WTC11 (cell line): ENCODE measurements at regions not wholly inside any gene's neighbourhood (a gene's known extent, or its start where the extent isn't known, plus 50 kb on each side); places are given as distances from the start of the nearest gene placed in this dataset.

ENCODE experiments used
- ATAC-seq: fragments of 200-7000 bp; cut with Tn5 transposase; 2 replicates; pipeline ENCODE4 v1.10.0; 2021; ENCODE audit warnings: mild to moderate bottlenecking, moderate library complexity
- CTCF ChIA-PET: fragments of 300-600 bp; sonication (Branson Sonifier 250); formaldehyde crosslinking; loops from one replicate; lab custom pipeline; 2021; ENCODE audit warnings: antibody characterized with exemption; lab: Charles Lee
- POLR2A ChIA-PET: fragments of 350-600 bp; sonication (Branson Sonifier 250); formaldehyde crosslinking; loops from one replicate; lab custom pipeline; 2021; ENCODE audit warnings: antibody characterized with exemption; lab: Charles Lee
- DNase-seq: peaks from one replicate; pipeline ENCODE4 v3.0.0; 2021; ENCODE audit warnings: low spot score
- H3K27ac Mint-ChIP-seq: 2 replicates; pipeline ENCODE4 v1.8.0; 2021; ENCODE audit warnings: mixed read lengths
- H3K27me3 Mint-ChIP-seq: 2 replicates; pipeline ENCODE4 v1.8.0; 2021; ENCODE audit warnings: low read depth, mild to moderate bottlenecking, moderate library complexity, mixed read lengths
- H3K36me3 Mint-ChIP-seq: 2 replicates; pipeline ENCODE4 v1.8.0; 2021; ENCODE audit warnings: mixed read lengths
- H3K4me1 Mint-ChIP-seq: 2 replicates; pipeline ENCODE4 v1.8.0; 2022; ENCODE audit warnings: mixed read lengths
- H3K4me3 Mint-ChIP-seq: 2 replicates; pipeline ENCODE4 v1.8.0; 2021; ENCODE audit warnings: mild to moderate bottlenecking, moderate library complexity, mixed read lengths
- H3K9me3 Mint-ChIP-seq: 2 replicates; pipeline ENCODE4 v1.8.0; 2021; ENCODE audit warnings: mixed read lengths
- ATF1 ChIP-seq: sonication (generic); formaldehyde crosslinking; IDR thresholded peaks from 2 replicates; pipeline ENCODE4 v1.8.1; 2023; ENCODE audit warnings: mild to moderate bottlenecking, moderate library complexity, missing genetic modification reagents
- CREM ChIP-seq: sonication (generic); formaldehyde crosslinking; IDR thresholded peaks from 2 replicates; pipeline ENCODE4 v1.8.1; 2022; ENCODE audit warnings: mild to moderate bottlenecking, missing genetic modification reagents, moderate library complexity
- GRHL2 ChIP-seq: fragments of 250-450 bp; sonication (Bioruptor Pico); IDR thresholded peaks from 2 replicates; pipeline ENCODE4 v1.8.0; 2022; ENCODE audit warnings: mild to moderate bottlenecking, moderate library complexity; ENCODE audit not compliant: insufficient replicate concordance, severe bottlenecking
- JUN ChIP-seq: sonication (generic); formaldehyde crosslinking; IDR thresholded peaks from 2 replicates; pipeline ENCODE4 v1.8.0; 2023; ENCODE audit warnings: mild to moderate bottlenecking, missing genetic modification reagents
- NR2C2 ChIP-seq: sonication (generic); formaldehyde crosslinking; IDR thresholded peaks from 2 replicates; pipeline ENCODE4 v1.8.0; 2022; ENCODE audit warnings: mild to moderate bottlenecking, missing genetic modification reagents
- OVOL2 ChIP-seq: fragments of 250-450 bp; sonication (Bioruptor Pico); IDR thresholded peaks from 2 replicates; pipeline ENCODE4 v1.9.0; 2021; ENCODE audit warnings: mild to moderate bottlenecking, borderline replicate concordance
- RORB ChIP-seq: fragments of 250-450 bp; sonication (Bioruptor Pico); IDR thresholded peaks from 2 replicates; pipeline ENCODE4 v1.9.0; 2021; ENCODE audit warnings: mild to moderate bottlenecking
- SP1 ChIP-seq: sonication (generic); formaldehyde crosslinking; conservative IDR thresholded peaks from 2 replicates; pipeline ENCODE4 v1.8.1; 2022; ENCODE audit warnings: missing genetic modification reagents
- TCF7 ChIP-seq: sonication (generic); formaldehyde crosslinking; IDR thresholded peaks from 2 replicates; pipeline ENCODE4 v1.8.0; 2022; ENCODE audit warnings: mild to moderate bottlenecking, low read depth, missing genetic modification reagents, moderate library complexity
- TEAD1 ChIP-seq: sonication (generic); formaldehyde crosslinking; IDR thresholded peaks from 2 replicates; pipeline ENCODE4 v1.8.0; 2022; ENCODE audit warnings: mild to moderate bottlenecking, missing genetic modification reagents
- ZNF263 ChIP-seq: sonication (generic); formaldehyde crosslinking; IDR thresholded peaks from 2 replicates; pipeline ENCODE4 v1.8.1; 2022; ENCODE audit warnings: low read depth, mild to moderate bottlenecking, moderate library complexity, missing genetic modification reagents
- TF ChIP-seq, protein P1 (sequence below): sonication (generic); formaldehyde crosslinking; IDR thresholded peaks from 2 replicates; pipeline ENCODE4 v1.8.0; 2023; ENCODE audit warnings: missing genetic modification reagents
- TF ChIP-seq, protein P2 (sequence below): sonication (generic); formaldehyde crosslinking; IDR thresholded peaks from 2 replicates; pipeline ENCODE4 v1.8.1; 2023; ENCODE audit warnings: mild to moderate bottlenecking, missing genetic modification reagents, borderline replicate concordance
- TF ChIP-seq, protein P3 (sequence below): fragments of 250-450 bp; sonication (Bioruptor Pico); IDR thresholded peaks from 2 replicates; pipeline ENCODE4 v1.9.0; 2021; ENCODE audit warnings: mild to moderate bottlenecking
- TF ChIP-seq, protein P4 (sequence below): sonication (generic); formaldehyde crosslinking; IDR thresholded peaks from 2 replicates; pipeline ENCODE4 v1.8.1; 2022; ENCODE audit warnings: mild to moderate bottlenecking, moderate library complexity, missing genetic modification reagents
- TF ChIP-seq, protein P5 (sequence below): sonication (generic); formaldehyde crosslinking; IDR thresholded peaks from 2 replicates; pipeline ENCODE4 v1.8.1; 2022; ENCODE audit warnings: mild to moderate bottlenecking, missing genetic modification reagents, moderate library complexity, borderline replicate concordance
- TF ChIP-seq, protein P6 (sequence below): sonication (generic); formaldehyde crosslinking; IDR thresholded peaks from 2 replicates; pipeline ENCODE4 v1.8.0; 2023; ENCODE audit warnings: mild to moderate bottlenecking, missing genetic modification reagents
- TF ChIP-seq, protein P7 (sequence below): fragments of 200-600 bp; IDR thresholded peaks from 2 replicates; pipeline ENCODE4 v1.8.0; 2022; ENCODE audit warnings: antibody characterized with exemption

DNA sequence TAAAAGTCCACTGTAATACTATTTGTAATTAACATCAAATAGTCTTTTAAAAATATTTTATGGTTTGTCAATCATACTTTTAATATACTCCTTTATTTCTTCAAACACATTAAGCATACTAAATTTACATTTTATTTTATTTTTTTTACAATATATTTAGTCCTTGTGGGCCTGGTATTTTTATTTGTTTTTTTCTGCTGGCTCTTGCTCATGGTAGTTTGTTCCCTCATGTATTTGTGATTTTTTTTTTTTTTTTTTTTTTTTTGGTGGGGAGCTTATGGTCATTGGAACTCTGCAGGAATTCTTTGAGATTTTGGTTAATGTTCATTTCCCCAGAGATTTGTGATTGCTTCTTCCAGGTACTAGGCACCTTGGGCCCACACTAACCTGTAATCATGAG, 185.5 kb downstream of the PDGFRA start:
- Mint-ChIP-seq H3K4me1 (peaks cover 22% of the 10 kb centered on the region), H3K27me3 (no peaks in the 10 kb centered on the region), H3K9me3 (peaks cover 36% of the 10 kb centered on the region), H3K4me3 (no peak overlapping the region), H3K27ac (no peak overlapping the region), H3K36me3 (peaks cover 13% of the 10 kb centered on the region)
- DNase-seq (no peak), ATAC-seq (no peak)
- ChIA-PET CTCF (no interaction called here), POLR2A (no interaction called here)
- TF ChIP-seq ATF1 (CRISPR knock-in tag), result no peak
- TF ChIP-seq TEAD1, result no peak
- TF ChIP-seq, protein P1, sequence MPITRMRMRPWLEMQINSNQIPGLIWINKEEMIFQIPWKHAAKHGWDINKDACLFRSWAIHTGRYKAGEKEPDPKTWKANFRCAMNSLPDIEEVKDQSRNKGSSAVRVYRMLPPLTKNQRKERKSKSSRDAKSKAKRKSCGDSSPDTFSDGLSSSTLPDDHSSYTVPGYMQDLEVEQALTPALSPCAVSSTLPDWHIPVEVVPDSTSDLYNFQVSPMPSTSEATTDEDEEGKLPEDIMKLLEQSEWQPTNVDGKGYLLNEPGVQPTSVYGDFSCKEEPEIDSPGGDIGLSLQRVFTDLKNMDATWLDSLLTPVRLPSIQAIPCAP (CRISPR knock-in tag), result no peak
- no peak for TF ChIP-seq OVOL2 (CRISPR knock-in tag)
- TF ChIP-seq, protein P2, sequence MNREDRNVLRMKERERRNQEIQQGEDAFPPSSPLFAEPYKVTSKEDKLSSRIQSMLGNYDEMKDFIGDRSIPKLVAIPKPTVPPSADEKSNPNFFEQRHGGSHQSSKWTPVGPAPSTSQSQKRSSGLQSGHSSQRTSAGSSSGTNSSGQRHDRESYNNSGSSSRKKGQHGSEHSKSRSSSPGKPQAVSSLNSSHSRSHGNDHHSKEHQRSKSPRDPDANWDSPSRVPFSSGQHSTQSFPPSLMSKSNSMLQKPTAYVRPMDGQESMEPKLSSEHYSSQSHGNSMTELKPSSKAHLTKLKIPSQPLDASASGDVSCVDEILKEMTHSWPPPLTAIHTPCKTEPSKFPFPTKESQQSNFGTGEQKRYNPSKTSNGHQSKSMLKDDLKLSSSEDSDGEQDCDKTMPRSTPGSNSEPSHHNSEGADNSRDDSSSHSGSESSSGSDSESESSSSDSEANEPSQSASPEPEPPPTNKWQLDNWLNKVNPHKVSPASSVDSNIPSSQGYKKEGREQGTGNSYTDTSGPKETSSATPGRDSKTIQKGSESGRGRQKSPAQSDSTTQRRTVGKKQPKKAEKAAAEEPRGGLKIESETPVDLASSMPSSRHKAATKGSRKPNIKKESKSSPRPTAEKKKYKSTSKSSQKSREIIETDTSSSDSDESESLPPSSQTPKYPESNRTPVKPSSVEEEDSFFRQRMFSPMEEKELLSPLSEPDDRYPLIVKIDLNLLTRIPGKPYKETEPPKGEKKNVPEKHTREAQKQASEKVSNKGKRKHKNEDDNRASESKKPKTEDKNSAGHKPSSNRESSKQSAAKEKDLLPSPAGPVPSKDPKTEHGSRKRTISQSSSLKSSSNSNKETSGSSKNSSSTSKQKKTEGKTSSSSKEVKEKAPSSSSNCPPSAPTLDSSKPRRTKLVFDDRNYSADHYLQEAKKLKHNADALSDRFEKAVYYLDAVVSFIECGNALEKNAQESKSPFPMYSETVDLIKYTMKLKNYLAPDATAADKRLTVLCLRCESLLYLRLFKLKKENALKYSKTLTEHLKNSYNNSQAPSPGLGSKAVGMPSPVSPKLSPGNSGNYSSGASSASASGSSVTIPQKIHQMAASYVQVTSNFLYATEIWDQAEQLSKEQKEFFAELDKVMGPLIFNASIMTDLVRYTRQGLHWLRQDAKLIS, result no peak

DNA sequence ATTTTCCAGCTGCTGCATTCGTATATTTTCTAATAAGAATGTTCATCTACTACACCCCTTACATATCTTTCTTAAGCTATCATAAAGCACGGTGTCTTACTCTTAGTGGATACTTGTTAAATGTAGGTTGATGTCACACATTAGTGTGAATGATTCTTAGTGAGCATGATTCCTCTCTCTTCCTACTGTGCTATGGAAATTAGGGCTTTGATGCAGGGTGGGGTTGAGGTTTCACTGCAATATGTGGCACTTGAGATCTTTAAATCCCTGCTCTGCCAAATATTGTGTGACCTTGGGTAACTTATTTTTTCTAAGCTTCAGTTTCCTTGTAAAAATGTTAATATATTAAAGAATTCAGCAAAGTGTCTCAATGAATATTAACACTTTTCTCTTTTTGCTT, 188.4 kb downstream of the PDGFRA start:
- Mint-ChIP-seq H3K36me3 (peaks cover 30% of the 10 kb centered on the region), H3K9me3 (peaks cover 54% of the 10 kb centered on the region), H3K4me1 (peaks cover 16% of the 10 kb centered on the region), H3K27me3 (no peaks in the 10 kb centered on the region), H3K27ac (no peak overlapping the region), H3K4me3 (no peak overlapping the region)
- no peak for DNase-seq
- TF ChIP-seq CREM (CRISPR knock-in tag) (no peak), TCF7 (CRISPR knock-in tag) (no peak), ZNF263 (CRISPR knock-in tag) (no peak), SP1 (CRISPR knock-in tag) (no peak), JUN (CRISPR knock-in tag) (no peak), NR2C2 (CRISPR knock-in tag) (no peak), RORB (CRISPR knock-in tag) (no peak), TEAD1 (no peak), GRHL2 (CRISPR knock-in tag) (no peak)
- TF ChIP-seq, protein P3, sequence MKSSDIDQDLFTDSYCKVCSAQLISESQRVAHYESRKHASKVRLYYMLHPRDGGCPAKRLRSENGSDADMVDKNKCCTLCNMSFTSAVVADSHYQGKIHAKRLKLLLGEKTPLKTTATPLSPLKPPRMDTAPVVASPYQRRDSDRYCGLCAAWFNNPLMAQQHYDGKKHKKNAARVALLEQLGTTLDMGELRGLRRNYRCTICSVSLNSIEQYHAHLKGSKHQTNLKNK (CRISPR knock-in tag), result no peak
- TF ChIP-seq, protein P4, sequence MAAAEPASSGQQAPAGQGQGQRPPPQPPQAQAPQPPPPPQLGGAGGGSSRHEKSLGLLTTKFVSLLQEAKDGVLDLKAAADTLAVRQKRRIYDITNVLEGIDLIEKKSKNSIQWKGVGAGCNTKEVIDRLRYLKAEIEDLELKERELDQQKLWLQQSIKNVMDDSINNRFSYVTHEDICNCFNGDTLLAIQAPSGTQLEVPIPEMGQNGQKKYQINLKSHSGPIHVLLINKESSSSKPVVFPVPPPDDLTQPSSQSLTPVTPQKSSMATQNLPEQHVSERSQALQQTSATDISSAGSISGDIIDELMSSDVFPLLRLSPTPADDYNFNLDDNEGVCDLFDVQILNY (CRISPR knock-in tag), result no peak
- TF ChIP-seq, protein P5, sequence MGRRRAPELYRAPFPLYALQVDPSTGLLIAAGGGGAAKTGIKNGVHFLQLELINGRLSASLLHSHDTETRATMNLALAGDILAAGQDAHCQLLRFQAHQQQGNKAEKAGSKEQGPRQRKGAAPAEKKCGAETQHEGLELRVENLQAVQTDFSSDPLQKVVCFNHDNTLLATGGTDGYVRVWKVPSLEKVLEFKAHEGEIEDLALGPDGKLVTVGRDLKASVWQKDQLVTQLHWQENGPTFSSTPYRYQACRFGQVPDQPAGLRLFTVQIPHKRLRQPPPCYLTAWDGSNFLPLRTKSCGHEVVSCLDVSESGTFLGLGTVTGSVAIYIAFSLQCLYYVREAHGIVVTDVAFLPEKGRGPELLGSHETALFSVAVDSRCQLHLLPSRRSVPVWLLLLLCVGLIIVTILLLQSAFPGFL, result no peak
- TF ChIP-seq, protein P6, sequence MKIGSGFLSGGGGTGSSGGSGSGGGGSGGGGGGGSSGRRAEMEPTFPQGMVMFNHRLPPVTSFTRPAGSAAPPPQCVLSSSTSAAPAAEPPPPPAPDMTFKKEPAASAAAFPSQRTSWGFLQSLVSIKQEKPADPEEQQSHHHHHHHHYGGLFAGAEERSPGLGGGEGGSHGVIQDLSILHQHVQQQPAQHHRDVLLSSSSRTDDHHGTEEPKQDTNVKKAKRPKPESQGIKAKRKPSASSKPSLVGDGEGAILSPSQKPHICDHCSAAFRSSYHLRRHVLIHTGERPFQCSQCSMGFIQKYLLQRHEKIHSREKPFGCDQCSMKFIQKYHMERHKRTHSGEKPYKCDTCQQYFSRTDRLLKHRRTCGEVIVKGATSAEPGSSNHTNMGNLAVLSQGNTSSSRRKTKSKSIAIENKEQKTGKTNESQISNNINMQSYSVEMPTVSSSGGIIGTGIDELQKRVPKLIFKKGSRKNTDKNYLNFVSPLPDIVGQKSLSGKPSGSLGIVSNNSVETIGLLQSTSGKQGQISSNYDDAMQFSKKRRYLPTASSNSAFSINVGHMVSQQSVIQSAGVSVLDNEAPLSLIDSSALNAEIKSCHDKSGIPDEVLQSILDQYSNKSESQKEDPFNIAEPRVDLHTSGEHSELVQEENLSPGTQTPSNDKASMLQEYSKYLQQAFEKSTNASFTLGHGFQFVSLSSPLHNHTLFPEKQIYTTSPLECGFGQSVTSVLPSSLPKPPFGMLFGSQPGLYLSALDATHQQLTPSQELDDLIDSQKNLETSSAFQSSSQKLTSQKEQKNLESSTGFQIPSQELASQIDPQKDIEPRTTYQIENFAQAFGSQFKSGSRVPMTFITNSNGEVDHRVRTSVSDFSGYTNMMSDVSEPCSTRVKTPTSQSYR, result no peak
- TF ChIP-seq, protein P7, sequence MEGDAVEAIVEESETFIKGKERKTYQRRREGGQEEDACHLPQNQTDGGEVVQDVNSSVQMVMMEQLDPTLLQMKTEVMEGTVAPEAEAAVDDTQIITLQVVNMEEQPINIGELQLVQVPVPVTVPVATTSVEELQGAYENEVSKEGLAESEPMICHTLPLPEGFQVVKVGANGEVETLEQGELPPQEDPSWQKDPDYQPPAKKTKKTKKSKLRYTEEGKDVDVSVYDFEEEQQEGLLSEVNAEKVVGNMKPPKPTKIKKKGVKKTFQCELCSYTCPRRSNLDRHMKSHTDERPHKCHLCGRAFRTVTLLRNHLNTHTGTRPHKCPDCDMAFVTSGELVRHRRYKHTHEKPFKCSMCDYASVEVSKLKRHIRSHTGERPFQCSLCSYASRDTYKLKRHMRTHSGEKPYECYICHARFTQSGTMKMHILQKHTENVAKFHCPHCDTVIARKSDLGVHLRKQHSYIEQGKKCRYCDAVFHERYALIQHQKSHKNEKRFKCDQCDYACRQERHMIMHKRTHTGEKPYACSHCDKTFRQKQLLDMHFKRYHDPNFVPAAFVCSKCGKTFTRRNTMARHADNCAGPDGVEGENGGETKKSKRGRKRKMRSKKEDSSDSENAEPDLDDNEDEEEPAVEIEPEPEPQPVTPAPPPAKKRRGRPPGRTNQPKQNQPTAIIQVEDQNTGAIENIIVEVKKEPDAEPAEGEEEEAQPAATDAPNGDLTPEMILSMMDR, result no peak
- ChIA-PET CTCF (no interaction called here), POLR2A (no interaction called here)
- no peak for ATAC-seq
